ENCODE measurements at regions not wholly inside any gene's neighbourhood (a gene's known extent, or its start where the extent isn't known, plus 50 kb on each side); places are given as distances from the start of the nearest gene placed in this dataset.

DNA sequence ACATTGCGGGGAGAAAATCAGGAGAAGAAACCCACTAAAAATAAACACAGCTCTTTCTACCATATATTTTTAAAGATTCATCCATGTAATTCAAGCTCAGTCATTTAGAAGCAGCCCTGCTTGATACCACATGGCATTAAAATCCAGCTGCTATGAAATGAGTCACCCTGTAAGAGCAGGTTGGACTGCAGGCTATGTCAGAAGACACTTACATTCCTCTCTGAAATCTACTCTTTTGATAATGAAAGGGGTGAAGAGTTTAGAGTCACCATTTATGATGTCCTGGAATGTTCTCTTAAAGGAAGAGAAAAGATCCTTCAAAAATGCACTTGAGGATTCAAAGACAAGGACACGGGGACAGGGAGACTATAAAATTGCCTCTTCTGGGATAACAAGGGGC is 100.6 kb upstream of the APCDD1 start:
- TF ChIP-seq, protein P1, sequence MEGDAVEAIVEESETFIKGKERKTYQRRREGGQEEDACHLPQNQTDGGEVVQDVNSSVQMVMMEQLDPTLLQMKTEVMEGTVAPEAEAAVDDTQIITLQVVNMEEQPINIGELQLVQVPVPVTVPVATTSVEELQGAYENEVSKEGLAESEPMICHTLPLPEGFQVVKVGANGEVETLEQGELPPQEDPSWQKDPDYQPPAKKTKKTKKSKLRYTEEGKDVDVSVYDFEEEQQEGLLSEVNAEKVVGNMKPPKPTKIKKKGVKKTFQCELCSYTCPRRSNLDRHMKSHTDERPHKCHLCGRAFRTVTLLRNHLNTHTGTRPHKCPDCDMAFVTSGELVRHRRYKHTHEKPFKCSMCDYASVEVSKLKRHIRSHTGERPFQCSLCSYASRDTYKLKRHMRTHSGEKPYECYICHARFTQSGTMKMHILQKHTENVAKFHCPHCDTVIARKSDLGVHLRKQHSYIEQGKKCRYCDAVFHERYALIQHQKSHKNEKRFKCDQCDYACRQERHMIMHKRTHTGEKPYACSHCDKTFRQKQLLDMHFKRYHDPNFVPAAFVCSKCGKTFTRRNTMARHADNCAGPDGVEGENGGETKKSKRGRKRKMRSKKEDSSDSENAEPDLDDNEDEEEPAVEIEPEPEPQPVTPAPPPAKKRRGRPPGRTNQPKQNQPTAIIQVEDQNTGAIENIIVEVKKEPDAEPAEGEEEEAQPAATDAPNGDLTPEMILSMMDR (IDR thresholded peaks at IDR 0.05), result no peak
- TF ChIP-seq POLR2A (IDR thresholded peaks at IDR 0.05), result no peak
